IPS DF 4.7 (cell line): ENCODE measurements at regions not wholly inside any gene's neighbourhood (a gene's known extent, or its start where the extent isn't known, plus 50 kb on each side); places are given as distances from the start of the nearest gene placed in this dataset.
"Not testable (repeated sequence)": the region's sequence is repeated elsewhere in the genome, so short reads cannot be mapped to it uniquely, and the experiment has no call there.

Experiments used
- DNase-seq: peaks from one replicate; pipeline ENCODE4 v3.0.0-alpha.2; 2013; ENCODE audit warnings: low spot score; ENCODE audit errors: extremely low read depth

- no peak for DNase-seq
Measured at GRCh38 chr18:29882620-29883019, 1159.9 kb downstream of the DSC3 start.

GRCh38 chr18:29879763-29880162, 1162.8 kb downstream of the DSC3 start:
- DNase-seq, result no peak

- DNase-seq, result no peak
Measured at GRCh38 chr18:29874519-29875098, 1167.9 kb downstream of the DSC3 start.

- no peak for DNase-seq
Measured at GRCh38 chr18:29873211-29873610, 1169.3 kb downstream of the DSC3 start.

GRCh38 chr18:29871246-29871645, 1171.3 kb downstream of the DSC3 start:
- DNase-seq, result no peak

GRCh38 chr18:29862824-29863223, 1179.7 kb downstream of the DSC3 start:
- DNase-seq, result no peak

GRCh38 chr18:29855637-29856036, 1186.9 kb downstream of the DSC3 start:
- no peak for DNase-seq

GRCh38 chr18:29853126-29853525, 1189.4 kb downstream of the DSC3 start:
- no peak for DNase-seq

- DNase-seq, result no peak
Measured at GRCh38 chr18:29849144-29849543, 1193.4 kb downstream of the DSC3 start.

- no peak for DNase-seq
Measured at GRCh38 chr18:29841631-29842030, 1200.9 kb downstream of the DSC3 start.

- DNase-seq, result no peak
Measured at GRCh38 chr18:29840089-29840488, 1202.5 kb downstream of the DSC3 start.

- DNase-seq, result not testable (repeated sequence)
Measured at GRCh38 chr18:29838961-29839360, 1203.6 kb downstream of the DSC3 start.

GRCh38 chr18:29838556-29838955, 1204.0 kb downstream of the DSC3 start:
- DNase-seq, result no peak

GRCh38 chr18:29823671-29824070, 1218.9 kb downstream of the DSC3 start:
- no peak for DNase-seq

- no peak for DNase-seq
Measured at GRCh38 chr18:29821544-29821943, 1221.0 kb downstream of the DSC3 start.

GRCh38 chr18:29811519-29811918, 1231.0 kb downstream of the DSC3 start:
- DNase-seq, result no peak

GRCh38 chr18:29780816-29781215, 1261.7 kb downstream of the DSC3 start:
- DNase-seq, result no peak

GRCh38 chr18:29779096-29779495, 1263.4 kb downstream of the DSC3 start:
- DNase-seq, result no peak

GRCh38 chr18:29753379-29753778, 1289.2 kb downstream of the DSC3 start:
- no peak for DNase-seq

GRCh38 chr18:29749704-29750103, 1292.8 kb downstream of the DSC3 start:
- no peak for DNase-seq

- no peak for DNase-seq
Measured at GRCh38 chr18:29741461-29741860, 1301.1 kb downstream of the DSC3 start.

GRCh38 chr18:29737620-29738019, 1304.9 kb downstream of the DSC3 start:
- DNase-seq, result no peak

GRCh38 chr18:29737190-29737589, 1305.4 kb downstream of the DSC3 start:
- DNase-seq, result no peak

GRCh38 chr18:29730073-29730472, 1312.5 kb downstream of the DSC3 start:
- DNase-seq, result no peak
